ENCODE measurements at regions not wholly inside any gene's neighbourhood (a gene's known extent, or its start where the extent isn't known, plus 50 kb on each side); places are given as distances from the start of the nearest gene placed in this dataset.

DNA sequence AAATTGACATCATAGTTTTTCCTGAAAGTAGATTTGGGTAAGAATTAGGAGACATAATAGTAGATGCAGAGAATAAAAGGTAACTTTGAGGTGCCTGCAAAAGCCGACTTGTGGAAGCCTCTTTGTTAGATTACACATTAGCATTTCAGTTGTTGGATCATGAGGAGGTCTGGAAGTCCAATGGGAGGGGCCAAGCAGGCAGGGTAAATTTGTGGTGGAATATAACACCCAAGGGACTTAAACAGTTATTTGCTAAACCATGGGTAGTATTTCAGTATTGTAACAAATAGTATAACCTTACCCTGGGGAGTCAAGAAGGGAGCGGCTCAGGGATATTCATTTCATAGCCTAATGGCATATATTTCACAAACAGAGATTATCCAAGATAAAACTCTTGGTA is 810.7 kb upstream of the AMOT start:
- no peak for ATAC-seq
- Histone ChIP-seq H3K36me3 (no peaks in the 10 kb centered on the region), H3K9me3 (no peaks in the 10 kb centered on the region), H3K27me3 (peaks cover 0 to 7% of the 10 kb centered on the region in 2 donors), H3K4me3 (no peak overlapping the region), H3K27ac (no peak overlapping the region), H3K4me1 (no peaks in the 10 kb centered on the region)
- intact Hi-C loops (cut with DNase I) = no loop called here
- no peak for DNase-seq
- TF ChIP-seq, protein P1, sequence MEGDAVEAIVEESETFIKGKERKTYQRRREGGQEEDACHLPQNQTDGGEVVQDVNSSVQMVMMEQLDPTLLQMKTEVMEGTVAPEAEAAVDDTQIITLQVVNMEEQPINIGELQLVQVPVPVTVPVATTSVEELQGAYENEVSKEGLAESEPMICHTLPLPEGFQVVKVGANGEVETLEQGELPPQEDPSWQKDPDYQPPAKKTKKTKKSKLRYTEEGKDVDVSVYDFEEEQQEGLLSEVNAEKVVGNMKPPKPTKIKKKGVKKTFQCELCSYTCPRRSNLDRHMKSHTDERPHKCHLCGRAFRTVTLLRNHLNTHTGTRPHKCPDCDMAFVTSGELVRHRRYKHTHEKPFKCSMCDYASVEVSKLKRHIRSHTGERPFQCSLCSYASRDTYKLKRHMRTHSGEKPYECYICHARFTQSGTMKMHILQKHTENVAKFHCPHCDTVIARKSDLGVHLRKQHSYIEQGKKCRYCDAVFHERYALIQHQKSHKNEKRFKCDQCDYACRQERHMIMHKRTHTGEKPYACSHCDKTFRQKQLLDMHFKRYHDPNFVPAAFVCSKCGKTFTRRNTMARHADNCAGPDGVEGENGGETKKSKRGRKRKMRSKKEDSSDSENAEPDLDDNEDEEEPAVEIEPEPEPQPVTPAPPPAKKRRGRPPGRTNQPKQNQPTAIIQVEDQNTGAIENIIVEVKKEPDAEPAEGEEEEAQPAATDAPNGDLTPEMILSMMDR (IDR thresholded peaks at IDR 0.05) = no peak

DNA sequence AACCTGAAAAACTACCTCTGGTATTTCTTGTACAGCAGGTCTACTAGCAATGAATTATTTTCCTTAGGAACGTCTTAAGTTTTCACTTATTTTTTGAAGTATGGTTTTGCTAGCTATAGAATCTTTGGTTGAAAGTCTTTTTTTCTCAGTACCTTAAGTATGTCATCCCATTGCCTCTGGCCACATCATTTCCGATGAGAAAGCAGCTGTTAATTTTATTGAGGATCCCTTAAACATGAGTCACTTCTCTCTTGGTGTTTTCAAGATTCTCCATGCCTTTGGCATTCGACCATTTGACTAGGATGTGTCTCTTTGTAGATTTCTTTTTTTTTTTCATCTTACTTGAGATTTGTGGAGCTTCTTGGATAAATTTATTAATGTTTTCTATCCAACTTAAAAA is 803.8 kb upstream of the AMOT start:
- Histone ChIP-seq H3K9me3 (no peaks in the 10 kb centered on the region), H3K4me1 (no peaks in the 10 kb centered on the region), H3K27me3 (no peaks in the 10 kb centered on the region), H3K4me3 (no peak overlapping the region), H3K27ac (no peak overlapping the region), H3K36me3 (no peaks in the 10 kb centered on the region)
- no peak for ATAC-seq
- DNase-seq = no peak
- intact Hi-C loops (cut with DNase I) = no loop called here
- TF ChIP-seq, protein P1 (IDR thresholded peaks at IDR 0.05) = no peak

DNA sequence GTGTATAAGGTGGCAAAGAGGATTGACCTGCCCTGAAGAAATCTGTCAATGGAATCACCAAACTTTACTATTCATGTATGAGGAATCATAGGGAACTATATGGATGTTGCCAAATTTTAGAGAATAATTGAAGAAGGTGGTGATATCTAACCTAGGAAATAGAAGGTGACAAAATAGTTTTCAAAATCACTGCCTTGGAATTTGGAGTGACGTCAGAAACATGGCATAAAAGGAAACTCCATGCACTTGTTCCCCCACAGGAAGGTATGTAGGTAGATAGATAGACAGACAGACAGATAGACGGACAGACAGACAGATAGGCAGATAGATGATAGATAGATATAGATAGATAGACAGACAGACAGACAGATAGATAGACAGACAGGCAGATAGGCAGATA is 793.9 kb upstream of the AMOT start:
- no peaks in the 10 kb centered on the region for H3K36me3 ChIP-seq
- intact Hi-C loops (cut with DNase I) = no loop called here
- no peaks in the 10 kb centered on the region for H3K27me3 ChIP-seq
- ATAC-seq (no peak), DNase-seq (no peak)
- TF ChIP-seq, protein P1 (IDR thresholded peaks at IDR 0.05) = no peak
- H3K4me1 ChIP-seq = no peaks in the 10 kb centered on the region
- H3K9me3 ChIP-seq = no peaks in the 10 kb centered on the region
- no peak overlapping the region for H3K27ac ChIP-seq
- no peak overlapping the region for H3K4me3 ChIP-seq

DNA sequence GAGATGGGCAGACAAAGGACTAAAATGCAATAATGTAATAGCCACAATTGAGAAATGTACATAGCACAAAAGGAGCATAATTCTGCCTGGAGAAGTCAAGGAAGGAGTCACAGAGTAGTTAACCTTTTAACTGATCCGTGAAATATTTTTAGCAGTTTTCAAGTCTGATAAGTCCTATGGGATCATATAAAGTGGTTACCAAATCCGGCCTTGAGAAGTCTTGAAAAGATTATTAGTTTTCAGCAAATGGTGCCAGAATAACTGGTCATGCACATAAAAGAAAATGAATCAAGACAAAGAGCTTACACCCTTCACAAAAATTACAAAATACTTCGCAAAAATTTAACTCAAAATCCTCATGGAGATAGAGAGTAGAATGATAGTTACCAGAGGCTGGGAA is 788.7 kb upstream of the AMOT start:
- Histone ChIP-seq H3K9me3 (no peaks in the 10 kb centered on the region), H3K36me3 (no peaks in the 10 kb centered on the region), H3K27me3 (no peaks in the 10 kb centered on the region), H3K27ac (no peak overlapping the region), H3K4me3 (no peak overlapping the region), H3K4me1 (no peaks in the 10 kb centered on the region)
- TF ChIP-seq, protein P1 (IDR thresholded peaks at IDR 0.05) = no peak
- intact Hi-C loops (cut with DNase I) = no loop called here
- no peak for ATAC-seq
- no peak for DNase-seq

DNA sequence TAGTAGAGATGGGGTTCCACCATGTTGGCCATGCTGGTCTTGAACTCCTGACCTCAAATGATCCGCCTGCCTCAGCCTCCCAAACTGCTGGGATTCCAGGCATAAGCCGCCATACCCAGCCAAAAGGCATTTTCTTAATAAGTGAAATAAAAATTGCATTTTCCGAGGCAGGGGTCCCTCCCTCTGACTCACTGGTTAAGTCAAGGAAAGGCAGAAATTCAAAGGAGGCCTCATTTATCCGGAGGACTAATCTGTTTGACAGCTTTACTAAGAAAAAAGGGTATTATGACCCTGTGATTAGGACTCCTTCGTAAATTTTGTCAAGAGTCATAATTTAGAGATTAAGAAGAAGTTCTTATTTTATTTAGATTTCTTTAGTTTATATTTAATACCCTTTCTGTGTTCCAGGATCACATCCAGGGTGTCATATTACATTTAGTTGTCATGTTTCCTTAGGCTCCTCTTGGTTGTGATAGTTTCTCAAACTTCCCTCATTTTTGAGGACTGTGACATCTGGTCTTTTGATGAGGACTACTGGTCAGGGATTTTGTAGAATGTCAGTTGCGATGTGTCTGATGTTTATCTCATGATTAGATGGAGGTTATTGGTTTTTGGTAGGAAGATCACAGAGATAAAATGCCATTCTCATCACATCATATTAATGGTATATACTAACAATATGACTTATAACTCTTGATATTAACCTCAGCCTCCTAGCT is 753.7 kb upstream of the AMOT start:
- H3K27ac ChIP-seq = no peak overlapping the region
- TF ChIP-seq, protein P1 (IDR thresholded peaks at IDR 0.05) = no peak
- intact Hi-C loops (cut with DNase I) = no loop called here
- H3K9me3 ChIP-seq = no peaks in the 10 kb centered on the region
- H3K4me1 ChIP-seq = no peaks in the 10 kb centered on the region
- H3K4me3 ChIP-seq = no peak overlapping the region
- ATAC-seq = no peak
- no peaks in the 10 kb centered on the region for H3K36me3 ChIP-seq
- H3K27me3 ChIP-seq = no peaks in the 10 kb centered on the region
- no peak for DNase-seq

Measured in left lung (tissue), 4 donors.